ENCODE measurements at regions not wholly inside any gene's neighbourhood (a gene's known extent, or its start where the extent isn't known, plus 50 kb on each side); places are given as distances from the start of the nearest gene placed in this dataset.

- no peaks in the 10 kb centered on the region for H3K36me3 ChIP-seq (ENCODE audit: insufficient read depth, low read length)
- H2AFZ ChIP-seq (ENCODE audit: low read depth, low read length) = no peak overlapping the region
- H3K79me2 ChIP-seq (ENCODE audit: insufficient read depth, low read length) = no peaks in the 10 kb centered on the region
- no peaks in the 10 kb centered on the region for H3K27me3 Mint-ChIP-seq (ENCODE audit: low read depth, unreplicated experiment)
- TF ChIP-seq EZH2 (IDR thresholded peaks at IDR 0.05; ENCODE audit: insufficient read depth, low read length) = no peak
- TF ChIP-seq CTCF (IDR thresholded peaks at IDR 0.05; ENCODE audit: insufficient read depth, low read depth, low read length) = no peak
- H3K36me3 Mint-ChIP-seq (ENCODE audit: low read depth, unreplicated experiment) = no peaks in the 10 kb centered on the region
- H3K27ac Mint-ChIP-seq (ENCODE audit: unreplicated experiment) = no peak overlapping the region
- no peak overlapping the region for H3K4me2 ChIP-seq (ENCODE audit: low read length)
- H4K20me1 ChIP-seq (ENCODE audit: insufficient read depth, low read length) = no peaks in the 10 kb centered on the region
- no peaks in the 10 kb centered on the region for H3K4me1 ChIP-seq (ENCODE audit: insufficient read depth, low read length)
- H3K4me3 Mint-ChIP-seq (ENCODE audit: unreplicated experiment) = no peak overlapping the region
- no peak overlapping the region for H3K4me3 ChIP-seq (ENCODE audit: insufficient read depth, low read depth, low read length)
- no peaks in the 10 kb centered on the region for H3K9me3 ChIP-seq (ENCODE audit: insufficient read depth, low read depth, low read length)
- peaks cover 6% of the 10 kb centered on the region for H3K4me1 Mint-ChIP-seq (ENCODE audit: low read depth, unreplicated experiment)
- no peak overlapping the region for H3K27ac ChIP-seq (ENCODE audit: low read depth, low read length)
- no peak overlapping the region for H3K9ac ChIP-seq (ENCODE audit: low read length)
- FAIRE-seq = no peak
- no peaks in the 10 kb centered on the region for H3K27me3 ChIP-seq (ENCODE audit: insufficient read depth, low read length)
- H3K9me3 Mint-ChIP-seq (ENCODE audit: unreplicated experiment) = peaks cover 3% of the 10 kb centered on the region
- no peak for DNase-seq (ENCODE audit: low read depth)
Measured at GRCh38 chr3:118171236-118171852, 863.3 kb downstream of the IGSF11 start.

- Mint-ChIP-seq H3K9me3 (ENCODE audit: unreplicated experiment) (no peaks in the 10 kb centered on the region), H3K36me3 (ENCODE audit: low read depth, unreplicated experiment) (no peaks in the 10 kb centered on the region), H3K27ac (ENCODE audit: unreplicated experiment) (no peak overlapping the region), H3K4me1 (ENCODE audit: low read depth, unreplicated experiment) (no peaks in the 10 kb centered on the region), H3K4me3 (ENCODE audit: unreplicated experiment) (no peak overlapping the region), H3K27me3 (ENCODE audit: low read depth, unreplicated experiment) (no peaks in the 10 kb centered on the region)
- Histone ChIP-seq H3K27me3 (ENCODE audit: insufficient read depth, low read length) (no peaks in the 10 kb centered on the region), H2AFZ (ENCODE audit: low read depth, low read length) (no peak overlapping the region), H3K9ac (ENCODE audit: low read length) (no peak overlapping the region), H3K4me1 (ENCODE audit: insufficient read depth, low read length) (no peaks in the 10 kb centered on the region), H3K9me3 (ENCODE audit: insufficient read depth, low read depth, low read length) (no peaks in the 10 kb centered on the region), H3K79me2 (ENCODE audit: insufficient read depth, low read length) (no peaks in the 10 kb centered on the region), H4K20me1 (ENCODE audit: insufficient read depth, low read length) (no peaks in the 10 kb centered on the region), H3K36me3 (ENCODE audit: insufficient read depth, low read length) (no peaks in the 10 kb centered on the region), H3K4me2 (ENCODE audit: low read length) (no peak overlapping the region), H3K27ac (ENCODE audit: low read depth, low read length) (no peak overlapping the region), H3K4me3 (ENCODE audit: insufficient read depth, low read depth, low read length) (no peak overlapping the region)
- no peak for FAIRE-seq
- no peak for TF ChIP-seq EZH2 (IDR thresholded peaks at IDR 0.05; ENCODE audit: insufficient read depth, low read length)
- no peak for TF ChIP-seq CTCF (IDR thresholded peaks at IDR 0.05; ENCODE audit: insufficient read depth, low read depth, low read length)
- no peak for DNase-seq (ENCODE audit: low read depth)
Measured at GRCh38 chr3:118180853-118181252, 853.8 kb downstream of the IGSF11 start.

- Mint-ChIP-seq H3K36me3 (ENCODE audit: low read depth, unreplicated experiment) (no peaks in the 10 kb centered on the region), H3K4me3 (ENCODE audit: unreplicated experiment) (no peak overlapping the region), H3K27me3 (ENCODE audit: low read depth, unreplicated experiment) (no peaks in the 10 kb centered on the region), H3K4me1 (ENCODE audit: low read depth, unreplicated experiment) (no peaks in the 10 kb centered on the region), H3K27ac (ENCODE audit: unreplicated experiment) (no peak overlapping the region), H3K9me3 (ENCODE audit: unreplicated experiment) (no peaks in the 10 kb centered on the region)
- DNase-seq (ENCODE audit: low read depth) = no peak
- Histone ChIP-seq H3K9me3 (ENCODE audit: insufficient read depth, low read depth, low read length) (no peaks in the 10 kb centered on the region), H3K4me2 (ENCODE audit: low read length) (no peak overlapping the region), H3K27ac (ENCODE audit: low read depth, low read length) (no peak overlapping the region), H3K79me2 (ENCODE audit: insufficient read depth, low read length) (no peaks in the 10 kb centered on the region), H3K4me3 (ENCODE audit: insufficient read depth, low read depth, low read length) (no peak overlapping the region), H2AFZ (ENCODE audit: low read depth, low read length) (no peak overlapping the region), H3K36me3 (ENCODE audit: insufficient read depth, low read length) (no peaks in the 10 kb centered on the region), H4K20me1 (ENCODE audit: insufficient read depth, low read length) (no peaks in the 10 kb centered on the region), H3K27me3 (ENCODE audit: insufficient read depth, low read length) (no peaks in the 10 kb centered on the region), H3K9ac (ENCODE audit: low read length) (no peak overlapping the region), H3K4me1 (ENCODE audit: insufficient read depth, low read length) (no peaks in the 10 kb centered on the region)
- TF ChIP-seq CTCF (IDR thresholded peaks at IDR 0.05; ENCODE audit: insufficient read depth, low read depth, low read length) (no peak), EZH2 (IDR thresholded peaks at IDR 0.05; ENCODE audit: insufficient read depth, low read length) (no peak)
- no peak for FAIRE-seq
Measured at GRCh38 chr3:118181274-118181673, 853.4 kb downstream of the IGSF11 start.

All from astrocyte (in vitro differentiated cells and primary cell).